GM10266 (cell line): ENCODE measurements at regions not wholly inside any gene's neighbourhood (a gene's known extent, or its start where the extent isn't known, plus 50 kb on each side); places are given as distances from the start of the nearest gene placed in this dataset.

Experiments
- DNase-seq: peaks from one replicate; pipeline ENCODE4 v3.0.0; 2012; ENCODE audit errors: extremely low spot score
- CTCF ChIP-seq: IDR thresholded peaks from 2 replicates; pipeline ENCODE4 v1.5.1; 2012; ENCODE audit warnings: mild to moderate bottlenecking, low read depth; ENCODE audit not compliant: control insufficient read depth, insufficient read depth; ENCODE audit errors: missing control alignments

- no peak for TF ChIP-seq CTCF
- DNase-seq = peak; percentile 81
Measured at GRCh38 chr6:6918216-6918983, 189.4 kb upstream of the RREB1 start.

GRCh38 chr6:6919173-6919572 is 188.6 kb upstream of the RREB1 start:
- DNase-seq = no peak
- no peak for TF ChIP-seq CTCF

- TF ChIP-seq CTCF = no peak
- no peak for DNase-seq
Measured at GRCh38 chr6:6920114-6920986, 187.4 kb upstream of the RREB1 start.

GRCh38 chr6:6920987-6921313 is 186.8 kb upstream of the RREB1 start:
- no peak for DNase-seq
- no peak for TF ChIP-seq CTCF

GRCh38 chr6:6922166-6922565 is 185.6 kb upstream of the RREB1 start:
- no peak for TF ChIP-seq CTCF
- DNase-seq = no peak

- no peak for DNase-seq
- TF ChIP-seq CTCF = no peak
Measured at GRCh38 chr6:6923605-6924004, 184.2 kb upstream of the RREB1 start.

- TF ChIP-seq CTCF = no peak
- DNase-seq = no peak
Measured at GRCh38 chr6:6924708-6925107, 183.1 kb upstream of the RREB1 start.
